HG03025 (cell line): ENCODE measurements at regions not wholly inside any gene's neighbourhood (a gene's known extent, or its start where the extent isn't known, plus 50 kb on each side); places are given as distances from the start of the nearest gene placed in this dataset.
"Not testable (repeated sequence)": the region's sequence is repeated elsewhere in the genome, so short reads cannot be mapped to it uniquely, and the experiment has no call there.

Experiments used
- ATAC-seq: cut with Tn5 transposase; IDR thresholded peaks from one replicate; pipeline ENCODE4 v1.9.1; 2021; ENCODE audit warnings: mild to moderate bottlenecking, moderate library complexity; ENCODE audit not compliant: unreplicated experiment, low FRiP score

DNA sequence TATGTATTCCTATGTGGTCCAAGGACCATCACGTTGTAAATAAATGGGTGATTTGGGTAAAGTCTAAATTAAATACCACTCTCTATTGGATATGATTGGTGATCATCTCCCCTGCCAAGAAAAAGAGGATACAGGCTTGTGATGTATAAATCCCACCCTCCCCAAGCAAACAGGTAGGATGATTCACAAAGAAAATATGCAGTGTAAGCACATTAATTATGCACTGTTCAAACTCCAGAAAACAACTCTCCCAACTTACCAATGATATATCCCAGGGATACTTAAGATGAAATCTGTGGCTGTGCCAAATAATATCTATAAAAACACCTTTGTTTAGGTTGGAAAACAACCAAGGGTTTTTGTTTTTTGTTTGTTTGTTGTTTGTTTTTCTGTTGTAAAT, 795.9 kb downstream of the XPNPEP1 start:
- no peak for ATAC-seq

DNA sequence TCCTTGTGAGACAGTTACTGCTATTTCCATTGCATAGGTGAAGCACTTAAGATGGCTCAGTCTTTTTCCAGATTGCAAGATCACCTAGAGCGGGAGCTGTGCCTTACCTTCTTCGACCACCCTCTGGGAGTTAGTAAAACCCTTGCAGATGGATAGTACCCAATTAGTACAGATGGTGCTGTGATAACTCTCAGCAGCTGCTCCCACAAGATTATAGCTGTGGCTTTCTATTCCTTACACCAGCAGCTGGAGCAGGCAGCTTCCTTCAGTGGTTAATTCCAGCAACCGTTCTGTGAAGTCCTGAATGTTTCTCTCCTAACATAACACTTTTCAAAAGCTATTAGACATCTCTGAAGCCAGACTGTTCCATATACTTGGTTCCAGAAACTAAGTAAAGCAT, 796.8 kb downstream of the XPNPEP1 start:
- no peak for ATAC-seq

DNA sequence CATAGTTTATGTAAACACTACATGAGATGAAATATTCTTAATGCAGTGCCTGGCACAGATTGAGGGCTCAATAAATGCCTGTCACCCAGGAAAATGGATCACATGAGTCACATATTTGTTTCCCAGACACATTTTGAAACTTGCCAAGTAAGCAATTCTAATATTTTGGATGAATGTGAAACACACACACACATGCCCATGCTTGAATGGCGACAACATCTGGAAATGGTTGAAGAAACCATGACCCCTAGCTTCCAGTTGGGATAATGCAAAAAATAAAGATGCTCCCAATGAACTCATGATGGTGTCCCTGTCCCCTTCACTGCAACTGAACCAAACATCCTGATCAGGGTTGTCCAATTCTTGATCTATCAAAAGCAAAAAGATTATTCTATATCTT, 797.3 kb downstream of the XPNPEP1 start:
- ATAC-seq, result no peak

DNA sequence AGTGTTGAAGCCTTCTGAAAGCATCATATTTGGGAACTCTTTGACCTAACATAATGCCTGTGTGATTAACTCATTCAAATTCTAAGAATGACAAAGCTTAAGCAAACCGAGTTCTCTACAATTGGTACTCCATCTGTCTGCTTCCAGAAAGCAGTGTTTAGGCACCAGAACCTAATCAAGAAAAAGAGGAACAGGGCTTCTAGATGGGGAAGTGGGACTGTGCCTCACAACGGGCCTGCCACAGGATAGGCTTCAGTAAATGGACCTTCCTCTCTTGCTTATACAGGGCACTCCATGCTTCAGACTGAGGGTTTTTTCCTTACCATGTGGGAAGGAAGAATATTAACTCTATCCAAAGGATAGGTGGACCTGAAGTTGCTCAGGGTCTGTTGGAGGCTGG, 808.1 kb downstream of the XPNPEP1 start:
- ATAC-seq, result no peak

DNA sequence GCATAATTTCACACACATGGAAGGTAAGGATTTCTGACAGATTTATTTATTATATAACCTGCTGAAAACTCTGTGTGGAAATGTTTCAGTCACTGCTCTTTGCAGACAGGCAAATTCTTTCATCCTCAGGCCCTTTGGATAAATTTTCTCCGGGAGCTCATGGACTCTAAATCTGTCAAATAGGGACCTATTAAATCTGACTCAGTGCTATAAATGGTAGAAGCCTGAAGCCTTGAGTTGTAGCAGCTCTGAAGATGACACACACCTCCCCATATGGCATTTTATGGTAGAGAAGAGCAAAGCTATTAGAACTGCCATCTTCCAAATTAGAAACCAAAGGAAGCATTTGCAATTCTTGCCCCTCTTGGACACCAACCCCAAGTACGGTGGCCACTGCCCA, 808.7 kb downstream of the XPNPEP1 start:
- no peak for ATAC-seq

DNA sequence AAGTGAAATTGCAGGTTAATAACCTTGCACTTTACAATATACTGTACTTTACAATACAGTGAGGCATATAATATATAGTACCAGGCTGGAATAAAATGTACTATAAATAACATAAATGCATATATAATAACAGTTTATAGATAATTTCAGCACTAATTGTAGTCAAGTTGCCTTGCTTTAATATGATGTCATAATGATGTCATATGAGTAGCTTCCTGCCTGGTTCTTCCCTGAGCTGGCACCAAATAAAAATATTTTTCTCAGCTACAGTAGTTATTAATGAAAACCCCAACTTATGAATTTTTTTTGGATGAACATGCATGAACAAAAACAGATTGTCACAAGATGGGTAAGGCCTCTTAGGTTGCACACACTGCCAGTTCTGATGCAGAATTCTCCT, 816.7 kb downstream of the XPNPEP1 start:
- ATAC-seq, result no peak

DNA sequence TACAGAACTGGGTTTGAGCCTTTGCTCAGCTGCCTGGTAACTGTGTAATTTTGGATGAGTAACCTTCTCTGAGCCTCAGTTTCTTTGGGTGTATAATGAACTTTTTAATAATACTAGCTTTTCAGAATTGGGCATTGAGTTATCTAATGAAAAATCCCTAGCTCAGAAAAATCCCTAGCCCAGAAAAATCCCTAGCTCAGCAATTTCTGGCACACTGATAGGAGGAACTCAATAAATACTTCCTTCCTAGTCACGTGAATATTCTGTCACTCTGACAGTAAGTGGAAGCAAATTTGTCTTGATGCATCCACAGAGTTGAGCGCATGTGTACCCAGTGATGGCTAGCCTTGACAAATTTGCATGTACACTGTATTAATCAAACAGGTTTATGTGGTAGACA, 817.6 kb downstream of the XPNPEP1 start:
- no peak for ATAC-seq

DNA sequence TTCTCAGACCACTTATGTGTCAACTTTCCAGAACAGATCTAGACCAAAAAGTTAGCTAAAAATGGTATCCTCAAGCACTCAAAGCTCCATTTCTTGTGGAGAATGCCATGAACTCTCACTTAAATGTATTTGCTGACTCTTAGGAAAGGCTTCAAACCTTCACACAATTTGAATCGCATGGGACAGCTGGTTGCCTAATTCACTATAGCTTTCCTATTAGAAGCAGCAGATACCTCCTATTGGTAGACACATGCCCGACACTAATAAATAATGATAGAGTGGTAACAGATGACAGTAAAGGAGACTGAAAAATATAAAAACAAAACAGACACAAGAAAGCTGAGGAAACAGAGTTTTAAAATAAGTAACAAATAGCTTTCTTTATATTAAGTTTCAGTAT, 818.5 kb downstream of the XPNPEP1 start:
- no peak for ATAC-seq

DNA sequence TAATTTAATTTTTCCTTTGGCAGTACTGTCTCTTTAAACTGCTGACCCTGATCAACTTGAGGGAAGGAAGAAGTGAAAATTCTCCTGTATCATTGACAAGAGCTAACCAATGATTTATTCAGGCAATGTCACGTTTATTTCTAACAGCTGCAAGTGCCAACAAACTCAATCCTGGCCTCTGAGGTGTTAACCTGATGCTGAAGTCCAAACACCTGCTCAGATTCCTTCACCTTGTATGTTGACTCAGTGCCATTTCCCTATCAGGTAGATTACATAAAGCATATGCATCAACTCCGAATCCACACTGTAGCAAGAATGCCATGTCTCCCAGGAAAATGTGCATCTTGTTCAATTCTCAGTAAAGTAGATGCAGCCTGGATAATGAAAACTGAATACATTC, 820.0 kb downstream of the XPNPEP1 start:
- no peak for ATAC-seq

DNA sequence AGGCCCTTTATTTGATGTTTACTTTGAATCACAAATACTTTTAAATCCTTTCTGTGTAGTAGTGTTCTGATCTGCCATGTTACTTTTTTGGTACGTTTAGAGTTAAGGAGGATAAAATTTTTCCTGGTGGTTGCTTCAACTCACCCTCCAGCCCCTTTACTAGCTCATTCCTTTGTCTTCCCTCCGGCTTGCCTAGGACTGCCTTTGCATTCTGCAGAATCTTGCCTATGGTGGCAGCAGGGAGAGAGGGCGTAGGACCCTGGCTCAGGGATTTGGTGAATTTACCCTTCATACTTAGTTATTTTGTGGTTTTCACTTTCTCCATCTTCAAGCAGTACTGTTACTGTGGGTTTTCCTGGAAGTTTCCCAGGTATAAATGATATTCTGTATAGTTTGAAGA, 833.5 kb downstream of the XPNPEP1 start:
- ATAC-seq, result no peak

DNA sequence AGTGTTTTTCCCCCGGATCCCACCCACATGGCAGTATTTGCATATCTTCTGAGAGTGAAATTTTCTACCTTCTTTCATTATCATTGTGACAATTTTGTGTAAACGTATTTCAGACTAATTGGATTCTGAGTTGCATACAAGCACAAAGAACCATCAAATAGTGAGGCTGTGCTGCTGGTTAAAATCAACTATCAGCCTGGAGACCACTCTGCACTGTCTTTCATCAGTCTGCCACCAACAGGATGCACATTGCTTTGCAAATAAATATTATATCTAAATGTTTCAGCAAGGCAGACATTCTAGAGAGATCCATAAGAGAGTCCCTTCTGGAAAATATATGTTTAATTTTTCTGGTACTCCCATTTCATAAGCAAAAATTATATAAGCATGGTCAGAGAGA, 851.8 kb downstream of the XPNPEP1 start:
- no peak for ATAC-seq

DNA sequence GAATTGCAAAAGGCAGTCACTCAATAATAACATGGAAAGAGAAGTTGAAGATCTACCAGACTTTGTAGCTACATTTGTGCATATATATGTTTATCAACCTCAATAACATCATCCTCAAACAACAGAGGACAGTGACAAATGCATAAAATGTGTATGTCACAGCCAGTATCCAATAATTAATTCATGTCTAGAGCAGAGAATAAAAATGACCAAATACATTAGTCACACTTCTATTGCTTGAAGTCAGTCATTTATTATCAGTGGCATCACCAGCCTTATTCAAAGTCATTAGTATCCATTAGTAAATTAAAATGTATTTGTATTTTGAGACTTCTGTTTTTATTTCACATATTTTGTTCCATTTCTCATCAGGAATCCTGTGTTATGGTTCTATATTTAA, 852.8 kb downstream of the XPNPEP1 start:
- ATAC-seq, result no peak

DNA sequence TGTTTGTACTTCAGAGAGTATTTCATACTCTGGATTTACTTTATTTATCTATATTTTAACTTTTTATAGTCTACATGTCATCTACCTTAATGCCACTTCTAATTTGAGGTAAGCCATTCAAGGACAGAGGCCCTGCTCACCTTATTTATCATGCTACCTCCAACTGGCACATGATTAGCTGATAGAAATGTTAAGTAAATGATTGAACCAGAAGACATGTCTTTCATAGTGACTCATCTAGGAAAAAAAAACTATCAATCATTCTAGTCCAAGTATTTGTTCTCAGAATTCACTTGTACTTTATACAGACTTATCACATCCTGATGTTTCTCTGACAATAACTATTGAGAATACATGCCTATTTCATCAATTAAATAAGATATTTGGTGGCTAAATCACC, 856.3 kb downstream of the XPNPEP1 start:
- no peak for ATAC-seq

DNA sequence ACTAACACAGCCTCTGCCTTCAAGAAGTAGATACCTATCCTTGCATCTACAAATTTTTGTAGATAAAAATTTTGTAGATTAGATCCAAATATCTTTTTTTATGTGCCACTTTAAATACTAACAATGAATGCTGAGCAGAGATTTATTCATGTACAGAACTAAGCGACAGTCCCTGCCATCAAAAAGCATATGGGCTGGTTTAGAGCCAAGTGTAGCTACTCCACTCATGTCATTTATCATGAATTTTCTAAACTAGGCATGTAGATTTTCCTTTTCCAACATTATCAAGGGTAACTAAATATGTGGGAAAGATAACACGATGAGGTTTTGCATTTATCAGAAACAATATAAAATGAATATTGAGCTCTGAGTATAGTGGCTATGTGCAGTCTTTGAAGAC, 857.5 kb downstream of the XPNPEP1 start:
- ATAC-seq, result no peak

DNA sequence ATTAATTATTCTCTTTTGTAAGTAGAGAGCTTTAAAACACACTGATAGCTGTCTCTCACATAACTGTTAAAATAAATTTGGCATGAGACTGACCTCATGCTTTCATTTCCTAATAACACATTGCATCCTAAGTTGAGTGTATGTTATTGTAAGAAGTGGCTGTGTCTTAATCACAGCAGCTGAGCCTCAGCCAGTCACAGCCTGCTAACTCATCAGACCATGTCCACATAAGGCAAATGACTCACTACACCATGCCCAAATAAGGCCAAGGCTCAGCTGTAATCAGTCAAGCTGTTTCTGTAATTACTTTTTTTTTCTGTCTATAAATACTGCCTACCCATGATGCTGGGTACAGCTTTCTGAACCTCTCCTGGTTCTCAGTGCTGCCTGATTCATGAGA, 860.9 kb downstream of the XPNPEP1 start:
- ATAC-seq, result no peak

DNA sequence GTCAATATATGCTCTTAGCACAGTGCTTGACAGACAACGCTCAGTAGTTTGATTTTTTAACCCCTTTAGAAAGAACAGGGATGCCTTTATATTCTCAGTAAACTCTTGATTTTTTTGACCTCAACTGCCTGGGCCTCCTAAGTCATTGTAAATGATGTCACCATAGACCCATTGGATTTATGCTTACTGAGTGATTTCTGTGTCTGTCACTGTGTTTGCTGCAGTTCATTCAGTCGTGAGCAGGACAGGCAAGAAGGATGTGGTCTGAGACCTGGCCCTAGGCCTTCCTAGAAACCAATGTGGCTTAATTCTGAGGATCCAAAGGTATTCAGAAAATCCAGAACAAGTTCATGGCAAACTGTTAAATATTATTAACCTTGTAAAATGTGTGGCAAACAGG, 868.1 kb downstream of the XPNPEP1 start:
- no peak for ATAC-seq

DNA sequence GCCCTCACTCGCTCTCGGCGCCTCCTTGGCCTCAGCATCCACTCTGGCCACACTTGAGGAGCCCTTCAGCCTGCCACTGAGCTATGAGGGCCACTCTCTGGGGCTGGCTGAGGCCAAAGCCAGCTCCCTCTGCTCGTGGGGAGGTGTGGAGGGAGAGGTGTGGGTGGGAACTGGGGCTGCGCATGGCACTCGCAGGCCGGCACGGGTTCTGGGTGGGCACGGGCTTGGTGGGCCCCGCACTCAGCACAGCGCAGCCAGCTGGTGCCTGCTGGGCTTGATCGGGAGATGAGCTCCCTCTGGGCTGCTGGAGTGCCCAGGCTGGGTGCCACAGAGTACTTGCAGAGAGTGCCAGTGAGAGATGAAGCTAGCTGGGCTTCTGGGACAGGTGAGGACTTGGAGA, 875.5 kb downstream of the XPNPEP1 start:
- no peak for ATAC-seq

DNA sequence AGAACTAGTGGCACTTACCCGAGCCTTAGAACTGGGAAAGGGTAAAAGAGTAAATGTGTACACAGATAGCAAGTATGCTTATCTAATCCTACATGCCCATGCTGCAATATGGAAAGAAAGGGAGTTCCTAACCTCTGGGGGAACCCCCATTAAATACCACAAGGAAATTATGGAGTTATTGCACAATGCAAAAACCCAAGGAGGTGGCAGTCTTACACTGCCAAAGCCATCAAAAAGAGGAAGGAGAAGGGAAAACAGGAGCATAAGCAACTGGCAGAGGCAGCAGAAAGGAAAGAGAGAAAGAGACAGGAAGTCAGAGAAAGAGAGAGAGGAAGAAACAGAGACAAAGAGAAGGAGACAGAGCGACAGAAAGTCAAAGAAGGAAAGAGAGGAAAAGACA, 876.9 kb downstream of the XPNPEP1 start:
- not testable (repeated sequence) for ATAC-seq

DNA sequence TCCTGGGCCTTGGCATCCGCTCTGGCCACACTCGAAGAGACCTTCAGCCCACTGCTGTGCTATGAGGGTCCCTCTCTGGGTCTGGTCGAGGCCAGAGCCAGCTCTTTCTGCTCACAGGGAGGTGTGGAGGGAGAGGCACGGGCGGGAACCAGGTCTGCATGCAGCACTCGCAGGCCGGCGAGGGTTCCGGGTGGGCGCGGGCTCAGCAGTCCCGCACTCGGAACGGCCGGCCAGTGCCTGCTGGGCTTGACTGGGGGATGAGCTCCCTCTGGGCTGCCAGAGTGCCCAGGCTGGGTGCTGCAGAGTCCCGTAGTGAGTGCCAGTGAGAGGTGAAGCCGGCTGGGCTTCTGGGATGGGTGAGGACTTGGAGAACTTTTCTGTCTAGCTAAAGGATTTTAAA, 882.7 kb downstream of the XPNPEP1 start:
- no peak for ATAC-seq

DNA sequence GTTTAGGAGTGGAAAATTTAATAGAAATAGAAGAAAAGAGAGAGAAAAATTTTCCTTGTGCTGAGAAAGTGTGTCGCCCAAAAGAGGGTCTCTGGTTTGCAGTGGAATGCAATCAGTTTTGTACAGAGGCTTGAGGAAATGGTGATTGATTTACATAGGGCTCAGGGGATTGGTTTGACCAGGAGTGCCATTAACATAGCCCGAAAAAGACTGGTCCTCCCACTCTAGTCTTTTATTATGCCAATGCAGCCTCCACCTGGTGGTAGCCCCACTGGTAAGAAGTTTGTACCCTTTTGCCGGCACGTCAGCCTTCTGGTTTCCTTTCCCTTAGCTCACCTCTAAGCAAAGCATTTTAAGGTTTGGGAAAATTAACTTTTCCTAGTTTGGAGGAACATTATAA, 885.3 kb downstream of the XPNPEP1 start:
- no peak for ATAC-seq

DNA sequence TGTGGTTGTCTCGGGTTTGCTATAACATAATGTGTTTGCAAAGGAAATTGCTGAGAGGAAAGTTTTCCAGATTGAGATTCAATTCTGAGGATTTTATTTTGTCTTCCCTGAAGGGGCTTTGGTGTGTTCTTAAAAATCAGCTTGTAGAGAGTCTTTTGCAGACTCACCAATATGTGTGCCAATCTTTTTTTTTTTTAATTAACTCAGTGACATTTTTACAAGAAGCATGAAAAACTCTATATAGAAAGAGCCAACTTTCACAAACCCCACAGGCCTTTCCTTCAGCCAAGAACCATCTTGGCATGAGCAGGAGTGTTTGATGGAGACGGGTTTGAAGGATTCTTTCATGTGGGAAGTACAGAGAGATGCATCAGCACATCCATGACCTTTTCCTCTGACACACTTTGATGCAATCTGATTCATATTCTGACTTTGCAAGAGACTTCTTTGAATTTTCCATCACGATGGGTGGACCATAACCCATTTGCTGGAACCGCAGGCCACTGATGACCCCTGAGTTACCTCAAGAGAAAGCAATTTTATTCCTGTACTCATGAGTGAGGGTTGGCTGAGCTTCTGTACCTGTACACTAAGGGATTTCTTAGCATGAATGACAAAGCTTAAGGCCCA, 892.6 kb downstream of the XPNPEP1 start:
- ATAC-seq, result no peak

DNA sequence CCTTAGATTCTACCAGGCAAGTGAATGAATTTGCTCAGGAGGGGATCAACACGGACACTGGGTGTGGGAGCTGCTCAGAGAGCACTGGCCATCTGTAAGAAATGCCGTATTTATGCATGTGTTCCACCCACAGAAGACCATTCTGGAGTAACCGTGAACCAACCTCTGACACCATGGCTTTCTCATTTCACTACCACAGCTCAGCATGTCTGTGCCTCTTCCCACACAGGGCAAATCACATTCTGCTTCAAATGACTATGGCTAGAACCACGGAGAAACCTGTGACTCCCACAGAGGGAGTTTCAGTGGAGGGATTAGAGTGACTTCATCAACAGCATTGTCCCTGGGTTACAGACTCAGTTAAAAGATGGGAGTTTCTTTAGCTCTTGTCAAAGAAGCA, 893.4 kb downstream of the XPNPEP1 start:
- peak; percentile 62 for ATAC-seq

DNA sequence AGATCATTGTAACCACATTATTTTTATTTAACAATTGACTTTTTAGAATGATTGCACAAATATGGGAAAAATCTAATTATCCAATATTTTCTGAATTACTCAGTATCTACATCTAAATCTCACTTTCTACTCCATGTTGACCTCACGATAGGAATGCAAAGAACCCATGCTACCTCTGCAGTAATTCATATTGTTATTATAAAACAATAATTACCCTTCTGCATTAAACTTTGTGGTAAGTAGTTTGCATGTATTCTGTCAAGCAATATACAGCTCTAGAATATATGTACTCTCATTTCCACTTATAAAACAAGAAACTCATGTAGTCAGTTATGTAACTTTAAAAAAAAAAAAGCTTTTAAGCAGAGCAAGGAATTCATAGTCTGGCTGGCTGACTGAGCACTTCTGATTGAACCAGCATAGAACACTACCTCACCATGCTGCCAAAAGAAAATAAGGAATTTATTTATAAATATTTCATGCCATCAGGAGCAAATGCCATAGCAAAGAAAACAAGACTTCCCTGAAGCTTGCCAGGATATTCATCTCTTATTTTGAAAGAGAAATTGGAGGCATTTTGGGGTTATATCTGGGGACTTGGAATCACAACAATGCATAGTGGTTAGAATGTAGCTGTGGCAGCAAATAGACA, 895.7 kb downstream of the XPNPEP1 start:
- ATAC-seq, result no peak
